ENCODE measurements at regions not wholly inside any gene's neighbourhood (a gene's known extent, or its start where the extent isn't known, plus 50 kb on each side); places are given as distances from the start of the nearest gene placed in this dataset.

DNA sequence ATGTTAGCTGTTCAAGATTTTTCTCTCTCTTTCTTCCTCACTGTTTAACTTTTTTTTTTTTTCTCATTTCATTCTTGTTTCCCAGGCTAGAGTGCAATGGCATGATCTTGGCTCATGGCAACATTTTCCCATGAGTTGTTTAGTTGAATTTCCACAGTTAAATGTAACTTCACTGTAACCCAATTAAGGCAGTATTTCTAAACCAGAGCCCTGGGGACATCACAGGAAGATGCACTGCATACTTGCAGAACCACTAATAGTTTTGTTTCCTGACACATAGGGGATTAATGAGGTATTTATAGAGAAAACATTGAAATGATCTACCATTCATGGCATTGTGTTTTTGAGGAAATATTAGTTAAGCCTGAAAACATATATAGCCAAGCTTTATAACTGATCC lies 795.6 kb upstream of the GHITM start:
- TF ChIP-seq CTCF (IDR thresholded peaks at IDR 0.05), result no peak
- no peak overlapping the region for H2AFZ ChIP-seq
- H3K4me1 ChIP-seq, result no peaks in the 10 kb centered on the region
- no peaks in the 10 kb centered on the region for H3K36me3 ChIP-seq (ENCODE audit: control insufficient read depth, insufficient read depth, low read length)
- H3K4me3 ChIP-seq (ENCODE audit: low read depth, low read length), result no peak overlapping the region
- H3K9ac ChIP-seq, result no peak overlapping the region
- H3K4me2 ChIP-seq (ENCODE audit: low read length), result no peak overlapping the region
- H3K9me3 ChIP-seq (ENCODE audit: control insufficient read depth, low read length), result no peaks in the 10 kb centered on the region
- no peaks in the 10 kb centered on the region for H3K79me2 ChIP-seq
- H3K27me3 ChIP-seq (ENCODE audit: control insufficient read depth, insufficient read depth, low read length), result no peaks in the 10 kb centered on the region
- H3K27ac ChIP-seq, result no peak overlapping the region

GRCh38 chr10:83346266-83346910 lies 792.9 kb upstream of the GHITM start:
- H3K27ac ChIP-seq, result no peak overlapping the region
- H3K4me2 ChIP-seq (ENCODE audit: low read length), result no peak overlapping the region
- no peak overlapping the region for H3K4me3 ChIP-seq (ENCODE audit: low read depth, low read length)
- H3K9ac ChIP-seq, result no peak overlapping the region
- no peaks in the 10 kb centered on the region for H3K27me3 ChIP-seq (ENCODE audit: control insufficient read depth, insufficient read depth, low read length)
- no peaks in the 10 kb centered on the region for H3K79me2 ChIP-seq
- no peaks in the 10 kb centered on the region for H3K9me3 ChIP-seq (ENCODE audit: control insufficient read depth, low read length)
- no peaks in the 10 kb centered on the region for H3K36me3 ChIP-seq (ENCODE audit: control insufficient read depth, insufficient read depth, low read length)
- H3K4me1 ChIP-seq, result no peaks in the 10 kb centered on the region
- no peak for TF ChIP-seq CTCF (IDR thresholded peaks at IDR 0.05)
- H2AFZ ChIP-seq, result no peak overlapping the region

DNA sequence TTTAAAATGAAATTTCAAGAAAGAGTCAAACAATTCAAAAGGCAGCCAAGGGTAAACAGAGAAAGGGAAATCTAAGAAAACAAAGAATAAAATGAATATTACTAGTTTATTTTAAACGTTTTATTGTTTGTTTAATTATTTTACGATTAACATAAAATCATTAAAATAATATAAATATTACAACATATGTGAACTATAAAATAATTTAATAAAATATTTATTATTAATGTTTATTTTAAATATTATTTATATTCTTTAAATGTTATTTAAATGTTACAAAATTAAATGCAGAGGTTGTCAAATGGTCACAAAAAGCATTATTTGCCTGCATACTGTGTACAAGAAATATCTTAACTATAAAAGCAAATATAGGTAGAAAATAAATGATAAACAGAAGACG lies 786.7 kb upstream of the GHITM start:
- no peaks in the 10 kb centered on the region for H3K9me3 ChIP-seq (ENCODE audit: control insufficient read depth, low read length)
- no peaks in the 10 kb centered on the region for H3K36me3 ChIP-seq (ENCODE audit: control insufficient read depth, insufficient read depth, low read length)
- no peak for TF ChIP-seq CTCF (IDR thresholded peaks at IDR 0.05)
- no peak overlapping the region for H2AFZ ChIP-seq
- H3K4me1 ChIP-seq, result no peaks in the 10 kb centered on the region
- H3K4me2 ChIP-seq (ENCODE audit: low read length), result no peak overlapping the region
- no peaks in the 10 kb centered on the region for H3K27me3 ChIP-seq (ENCODE audit: control insufficient read depth, insufficient read depth, low read length)
- no peak overlapping the region for H3K27ac ChIP-seq
- H3K4me3 ChIP-seq (ENCODE audit: low read depth, low read length), result no peak overlapping the region
- H3K9ac ChIP-seq, result no peak overlapping the region
- no peaks in the 10 kb centered on the region for H3K79me2 ChIP-seq

DNA sequence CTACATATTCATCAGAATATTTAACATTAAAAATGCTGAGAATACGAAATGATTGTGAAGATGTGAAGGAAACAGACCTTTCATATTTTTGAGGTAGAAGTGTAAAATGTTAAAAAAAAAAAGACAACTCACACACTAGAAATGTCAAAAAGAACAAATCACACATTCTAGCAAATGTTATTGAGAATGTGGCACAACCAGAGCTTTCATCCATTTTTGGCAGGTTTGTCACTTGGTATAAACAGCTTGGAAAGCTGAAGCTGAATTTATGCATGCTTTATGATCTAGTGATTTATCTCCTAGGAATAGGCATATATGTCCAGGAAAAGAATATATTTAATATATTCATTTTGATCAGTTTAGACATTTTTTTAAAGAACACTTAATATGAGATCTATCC lies 784.9 kb upstream of the GHITM start:
- Histone ChIP-seq H3K27ac (no peak overlapping the region), H3K4me1 (no peaks in the 10 kb centered on the region), H3K79me2 (no peaks in the 10 kb centered on the region), H2AFZ (no peak overlapping the region), H3K36me3 (ENCODE audit: control insufficient read depth, insufficient read depth, low read length) (no peaks in the 10 kb centered on the region), H3K27me3 (ENCODE audit: control insufficient read depth, insufficient read depth, low read length) (no peaks in the 10 kb centered on the region), H3K4me3 (ENCODE audit: low read depth, low read length) (no peak overlapping the region), H3K9me3 (ENCODE audit: control insufficient read depth, low read length) (no peaks in the 10 kb centered on the region), H3K4me2 (ENCODE audit: low read length) (no peak overlapping the region), H3K9ac (no peak overlapping the region)
- no peak for TF ChIP-seq CTCF (IDR thresholded peaks at IDR 0.05)

DNA sequence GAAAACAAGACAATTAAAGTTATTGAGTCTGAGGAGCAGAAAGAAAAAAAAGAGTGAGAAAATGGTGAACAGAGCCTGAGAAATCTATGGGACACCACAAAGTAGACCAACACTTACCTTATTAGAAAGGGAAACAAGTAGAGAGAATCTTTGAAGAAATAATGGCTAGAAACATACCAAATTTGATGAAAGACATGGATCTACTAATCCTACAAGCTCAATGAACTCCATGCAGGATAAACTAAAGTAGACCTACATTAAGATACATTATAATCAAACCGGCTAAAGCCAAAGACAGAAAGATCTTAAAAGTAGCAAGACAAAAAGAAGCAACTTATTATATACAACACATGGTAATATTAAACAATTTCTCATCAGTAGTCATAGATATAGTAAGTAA lies 782.3 kb upstream of the GHITM start:
- Histone ChIP-seq H3K79me2 (no peaks in the 10 kb centered on the region), H3K4me3 (ENCODE audit: low read depth, low read length) (no peak overlapping the region), H3K27ac (no peak overlapping the region), H3K9ac (no peak overlapping the region), H3K9me3 (ENCODE audit: control insufficient read depth, low read length) (no peaks in the 10 kb centered on the region), H3K4me1 (no peaks in the 10 kb centered on the region), H3K4me2 (ENCODE audit: low read length) (no peak overlapping the region), H3K27me3 (ENCODE audit: control insufficient read depth, insufficient read depth, low read length) (no peaks in the 10 kb centered on the region), H3K36me3 (ENCODE audit: control insufficient read depth, insufficient read depth, low read length) (no peaks in the 10 kb centered on the region), H2AFZ (no peak overlapping the region)
- no peak for TF ChIP-seq CTCF (IDR thresholded peaks at IDR 0.05)

All from parathyroid adenoma (tissue), 2 donors.